SHP77 (cell line): ENCODE measurements at regions not wholly inside any gene's neighbourhood (a gene's known extent, or its start where the extent isn't known, plus 50 kb on each side); places are given as distances from the start of the nearest gene placed in this dataset.
"Not testable (repeated sequence)": the region's sequence is repeated elsewhere in the genome, so short reads cannot be mapped to it uniquely, and the experiment has no call there.

ENCODE experiments used
- DNase-seq, 2 experiments: peaks; one replicate each; lab custom pipeline; 2025; lab: John Stamatoyannopoulos, UW

GRCh38 chr10:131580674-131581073, 269.2 kb upstream of the TCERG1L start:
- DNase-seq: no peak

- not testable (repeated sequence) for DNase-seq
Observed at GRCh38 chr10:131581547-131581946, 270.0 kb upstream of the TCERG1L start.

- no peak for DNase-seq
Observed at GRCh38 chr10:131584287-131584686, 272.8 kb upstream of the TCERG1L start.

GRCh38 chr10:131585761-131586160, 274.2 kb upstream of the TCERG1L start:
- DNase-seq: no peak

- DNase-seq: no peak
Observed at GRCh38 chr10:131586958-131587357, 275.4 kb upstream of the TCERG1L start.

GRCh38 chr10:131587976-131588680, 276.6 kb upstream of the TCERG1L start:
- no peak for DNase-seq

GRCh38 chr10:131588704-131589220, 277.2 kb upstream of the TCERG1L start:
- DNase-seq: no peak

GRCh38 chr10:131590567-131590966, 279.0 kb upstream of the TCERG1L start:
- no peak for DNase-seq

GRCh38 chr10:131591936-131592335, 280.4 kb upstream of the TCERG1L start:
- no peak for DNase-seq

- no peak for DNase-seq
Observed at GRCh38 chr10:131609176-131609575, 291.6 kb upstream of the PPP2R2D start.

- no peak for DNase-seq
Observed at GRCh38 chr10:131615150-131615549, 285.7 kb upstream of the PPP2R2D start.

- no peak for DNase-seq
Observed at GRCh38 chr10:131616040-131616439, 284.8 kb upstream of the PPP2R2D start.

GRCh38 chr10:131617113-131617858, 283.5 kb upstream of the PPP2R2D start:
- DNase-seq: no peak

- no peak for DNase-seq
Observed at GRCh38 chr10:131618587-131619267, 282.1 kb upstream of the PPP2R2D start.

- no peak for DNase-seq
Observed at GRCh38 chr10:131620314-131620713, 280.5 kb upstream of the PPP2R2D start.

- no peak for DNase-seq
Observed at GRCh38 chr10:131620904-131621303, 279.9 kb upstream of the PPP2R2D start.

GRCh38 chr10:131621784-131622624, 278.8 kb upstream of the PPP2R2D start:
- DNase-seq: no peak

- DNase-seq: no peak
Observed at GRCh38 chr10:131625041-131625440, 275.8 kb upstream of the PPP2R2D start.

GRCh38 chr10:131626274-131626673, 274.5 kb upstream of the PPP2R2D start:
- DNase-seq: no peak

GRCh38 chr10:131629026-131629770, 271.6 kb upstream of the PPP2R2D start:
- no peak for DNase-seq

GRCh38 chr10:131630772-131631258, 270.0 kb upstream of the PPP2R2D start:
- DNase-seq: no peak
